GM18505 (cell line): ENCODE measurements at regions not wholly inside any gene's neighbourhood (a gene's known extent, or its start where the extent isn't known, plus 50 kb on each side); places are given as distances from the start of the nearest gene placed in this dataset.
A peak's percentile ranks its signal among the peaks of the same experiment; 100 is the strongest.

Source experiments
- ATAC-seq: cut with Tn5 transposase; IDR thresholded peaks from one replicate; pipeline ENCODE4 v1.9.1; 2021; ENCODE audit not compliant: unreplicated experiment
- POLR2A ChIP-seq: IDR thresholded peaks from 4 replicates; pipeline ENCODE4 v1.6.1; 2011; ENCODE audit warnings: borderline replicate concordance; ENCODE audit not compliant: insufficient read depth, insufficient read length; ENCODE audit errors: extremely low read depth

- TF ChIP-seq POLR2A, result no peak
- no peak for ATAC-seq
These were observed 136.6 kb downstream of the PIK3R1 start for GRCh38 chr5:68352166-68352565.

- ATAC-seq, result no peak
- TF ChIP-seq POLR2A, result no peak
These were observed 138.0 kb downstream of the PIK3R1 start for GRCh38 chr5:68353605-68354004.

DNA sequence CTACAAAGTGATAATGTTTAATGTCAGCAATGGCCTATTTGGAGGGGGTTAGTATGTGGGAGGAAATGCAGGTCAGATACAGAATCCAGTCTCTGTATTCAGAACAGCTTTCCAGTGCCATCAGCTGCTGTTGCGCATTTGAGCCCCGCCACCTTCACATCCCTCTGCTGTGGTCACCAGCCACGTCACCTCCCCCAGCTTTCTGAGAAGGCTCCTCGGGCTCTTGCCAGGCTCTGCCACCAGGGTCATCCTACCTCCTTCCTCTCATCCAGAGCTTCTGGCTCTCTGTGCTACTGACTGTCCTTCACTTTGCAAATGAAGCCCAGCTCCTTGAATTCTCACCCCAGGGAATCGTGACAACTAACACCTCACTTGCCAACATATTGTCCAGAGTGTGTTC, 138.8 kb downstream of the PIK3R1 start:
- no peak for ATAC-seq

GRCh38 chr5:68356216-68356615, 140.7 kb downstream of the PIK3R1 start:
- ATAC-seq, result no peak
- TF ChIP-seq POLR2A, result no peak

More for the DNA sequence above, 138.8 kb downstream of the PIK3R1 start:
- TF ChIP-seq POLR2A, result no peak

- no peak for ATAC-seq
- no peak for TF ChIP-seq POLR2A
These were observed 141.1 kb downstream of the PIK3R1 start for GRCh38 chr5:68356623-68357022.

- TF ChIP-seq POLR2A, result no peak
- ATAC-seq, result no peak
These were observed 144.1 kb downstream of the PIK3R1 start for GRCh38 chr5:68359699-68360098.

GRCh38 chr5:68362331-68362730, 146.8 kb downstream of the PIK3R1 start:
- no peak for TF ChIP-seq POLR2A
- no peak for ATAC-seq

GRCh38 chr5:68365889-68366288, 150.3 kb downstream of the PIK3R1 start:
- ATAC-seq, result no peak
- TF ChIP-seq POLR2A, result no peak

GRCh38 chr5:68367287-68367686, 151.7 kb downstream of the PIK3R1 start:
- ATAC-seq, result no peak
- TF ChIP-seq POLR2A, result no peak

GRCh38 chr5:68367717-68368116, 152.2 kb downstream of the PIK3R1 start:
- no peak for TF ChIP-seq POLR2A
- ATAC-seq, result no peak

GRCh38 chr5:68368311-68369022, 152.9 kb downstream of the PIK3R1 start:
- no peak for TF ChIP-seq POLR2A
- ATAC-seq, result no peak

DNA sequence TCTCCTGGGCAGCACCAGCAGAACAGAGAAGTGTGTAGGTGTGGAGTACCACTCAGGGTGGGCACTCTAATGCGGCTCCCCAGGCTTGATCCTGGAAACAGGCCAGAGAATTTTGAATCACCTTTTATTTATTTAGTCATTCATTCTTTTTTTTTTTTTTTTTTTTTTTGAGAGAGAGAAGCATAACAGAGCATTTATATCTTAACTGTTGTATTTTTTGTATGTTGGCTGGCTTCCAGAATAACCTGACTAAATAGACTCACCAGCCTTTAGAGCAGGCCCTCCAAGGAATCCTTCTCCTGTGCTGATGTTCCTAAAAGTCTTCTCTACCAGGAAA, 153.4 kb downstream of the PIK3R1 start:
- TF ChIP-seq POLR2A, result no peak
- ATAC-seq, result no peak

DNA sequence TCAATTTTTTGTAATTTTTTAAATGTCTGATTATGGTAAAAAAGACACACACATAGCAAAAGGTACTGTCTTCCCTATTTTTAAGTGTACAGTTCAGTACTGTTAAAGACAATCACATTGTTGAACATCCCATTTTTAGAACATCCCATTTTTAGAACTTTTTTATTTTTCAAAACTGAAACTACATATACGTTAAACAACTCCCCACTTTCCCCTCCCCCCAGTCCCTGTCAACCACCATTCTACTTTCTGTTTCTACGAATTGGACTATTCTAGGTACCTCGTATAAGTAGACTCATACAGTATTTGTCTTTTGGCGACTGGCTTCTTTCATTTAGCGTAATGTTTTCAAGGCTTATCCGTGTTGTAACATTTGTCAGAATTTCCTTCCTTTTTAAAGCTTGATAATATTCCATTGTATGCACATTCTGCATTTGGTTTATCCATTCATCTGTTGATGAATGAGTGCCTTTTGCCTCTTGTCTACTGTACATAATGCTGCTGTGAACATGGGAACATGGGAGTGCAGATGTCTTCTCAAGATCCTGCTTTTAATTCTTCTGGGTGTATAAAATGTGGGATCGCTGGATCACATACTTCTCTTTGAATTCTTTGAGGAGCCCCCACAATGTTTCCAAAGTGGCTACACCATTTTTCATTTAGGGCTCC, 154.0 kb downstream of the PIK3R1 start:
- TF ChIP-seq POLR2A, result no peak
- ATAC-seq, result peak; percentile 77

- no peak for TF ChIP-seq POLR2A
- ATAC-seq, result no peak
These were observed 154.6 kb downstream of the PIK3R1 start for GRCh38 chr5:68370196-68370595.

DNA sequence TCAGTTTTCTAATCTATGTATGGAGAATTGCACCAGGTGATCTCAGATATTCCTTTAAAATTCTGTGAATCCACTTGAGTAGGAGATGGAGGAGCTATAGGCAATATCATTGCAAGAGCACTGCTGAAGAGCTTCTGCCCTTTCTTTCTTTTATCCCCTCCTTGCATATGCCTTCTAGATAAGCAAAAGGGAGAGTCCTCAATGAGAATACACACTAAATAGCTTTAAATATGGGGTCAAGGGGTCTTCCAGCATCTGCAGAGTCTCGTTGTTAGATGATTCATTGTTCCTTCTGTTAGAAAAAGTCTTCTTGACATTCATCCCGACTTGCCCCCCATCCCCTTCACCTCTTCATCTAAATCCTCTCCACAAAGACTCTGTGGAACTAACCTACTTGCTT, 156.1 kb downstream of the PIK3R1 start:
- no peak for TF ChIP-seq POLR2A
- ATAC-seq, result no peak

- ATAC-seq, result no peak
- TF ChIP-seq POLR2A, result no peak
These were observed 156.6 kb downstream of the PIK3R1 start for GRCh38 chr5:68372161-68372560.

- no peak for TF ChIP-seq POLR2A
- no peak for ATAC-seq
These were observed 157.5 kb downstream of the PIK3R1 start for GRCh38 chr5:68373050-68373449.
